PC-3 (cell line): ENCODE measurements at regions not wholly inside any gene's neighbourhood (a gene's known extent, or its start where the extent isn't known, plus 50 kb on each side); places are given as distances from the start of the nearest gene placed in this dataset.

Source experiments
- ATAC-seq: fragments of 200-7000 bp; cut with Tn5 transposase; 2 replicates; pipeline ENCODE4 v1.9.1; 2020; ENCODE audit warnings: mild to moderate bottlenecking, moderate library complexity
- BruUV-seq: library from RNA; stranded (reverse); fragments of 400-500 nt; replicated peaks from 2 replicates; lab custom pipeline; 2021; lab: Mats Ljungman, UMichigan
- CTCF ChIA-PET: fragments of 300-600 bp; sonication (Branson Sonifier 250); formaldehyde crosslinking; loops from one replicate; lab custom pipeline; 2022; ENCODE audit warnings: antibody characterized with exemption; lab: Charles Lee
- POLR2A ChIA-PET: fragments of 300-600 bp; sonication (Branson Sonifier 250); formaldehyde crosslinking; loops from one replicate; lab custom pipeline; 2022; ENCODE audit warnings: antibody characterized with exemption; ENCODE audit not compliant: unreplicated experiment; lab: Charles Lee
- DNase-seq: peaks from one replicate; pipeline ENCODE4 v3.0.0-alpha.2; 2015
- H2AFZ ChIP-seq: fragments of 300-600 bp; sonication (generic); 2 replicates; pipeline ENCODE4 v1.6.0; 2016; ENCODE audit warnings: antibody characterized with exemption, low read length
- H3F3A ChIP-seq: fragments of 300-600 bp; sonication (generic); one replicate; pipeline ENCODE4 v1.6.0; 2017; ENCODE audit warnings: antibody characterized with exemption, low read length, control low read depth, mild to moderate bottlenecking; ENCODE audit not compliant: unreplicated experiment
- H3K27ac ChIP-seq: fragments of 300-600 bp; sonication (generic); 2 replicates; pipeline ENCODE4 v1.5.1; 2016; ENCODE audit warnings: mild to moderate bottlenecking, low read length
- H3K27me3 ChIP-seq: fragments of 300-600 bp; sonication (generic); 2 replicates; pipeline ENCODE4 v1.6.1; 2016; ENCODE audit warnings: low read length, mixed read lengths
- H3K36me3 ChIP-seq: fragments of 300-600 bp; sonication (generic); 2 replicates; pipeline ENCODE4 v1.6.1; 2016; ENCODE audit warnings: low read depth, mixed run types, low read length, mixed read lengths
- H3K4me1 ChIP-seq: fragments of 300-600 bp; sonication (generic); 2 replicates; pipeline ENCODE4 v1.5.1; 2016; ENCODE audit warnings: low read length; ENCODE audit not compliant: insufficient read depth
- H3K4me2 ChIP-seq: fragments of 300-600 bp; sonication (generic); 2 replicates; pipeline ENCODE4 v1.6.0; 2016; ENCODE audit warnings: low read length
- H3K4me3 ChIP-seq: fragments of 300-600 bp; sonication (generic); 2 replicates; pipeline ENCODE4 v1.5.1; 2016; ENCODE audit warnings: mild to moderate bottlenecking, low read length, mixed read lengths
- H3K79me2 ChIP-seq: fragments of 300-600 bp; sonication (generic); 2 replicates; pipeline ENCODE4 v1.6.1; 2017; ENCODE audit warnings: low read length, mixed read lengths
- H3K9ac ChIP-seq: fragments of 300-600 bp; sonication (generic); 2 replicates; pipeline ENCODE4 v1.6.0; 2016; ENCODE audit warnings: mild to moderate bottlenecking, low read length
- H3K9me2 ChIP-seq: fragments of 300-600 bp; sonication (generic); replicated peaks from 2 replicates; pipeline ENCODE4 v1.6.1; 2016; ENCODE audit warnings: mixed run types, low read length, mixed read lengths
- H3K9me3 ChIP-seq: fragments of 300-600 bp; sonication (generic); 2 replicates; pipeline ENCODE4 v1.6.1; 2016; ENCODE audit warnings: low read length, mixed read lengths
- H4K20me1 ChIP-seq: fragments of 300-600 bp; sonication (generic); 2 replicates; pipeline ENCODE4 v1.6.1; 2016; ENCODE audit warnings: low read length, mixed read lengths
- CTCF ChIP-seq: fragments of 300-600 bp; sonication (generic); conservative IDR thresholded peaks from 2 replicates; pipeline ENCODE4 v1.5.1; 2017; ENCODE audit warnings: antibody characterized with exemption, low read depth, mild to moderate bottlenecking, low read length
- EZH2 ChIP-seq: fragments of 300-600 bp; sonication (generic); IDR thresholded peaks from one replicate; pipeline ENCODE4 v1.6.1; 2017; ENCODE audit warnings: antibody characterized with exemption, mild to moderate bottlenecking, low read length; ENCODE audit not compliant: unreplicated experiment
- EZH2phosphoT487 ChIP-seq: fragments of 300-600 bp; sonication (generic); IDR thresholded peaks from 2 replicates; pipeline ENCODE4 v1.6.1; 2018; ENCODE audit warnings: mild to moderate bottlenecking, antibody characterized with exemption, low read length, borderline replicate concordance
- intact Hi-C: fragments of 100-400 bp; cut with micrococcal nuclease; formaldehyde crosslinking; loops from 2 replicates; pipeline ENCODE4 v1.9.0; 2023

- no peaks in the 10 kb centered on the region for H3K27me3 ChIP-seq
- ChIA-PET CTCF (no interaction called here), POLR2A (interaction anchor here (0.7 kb wide), 1 partner anchor 14 kb away, joined by 7 read pairs; no protein-coding TSS in a partner anchor)
- H3K36me3 ChIP-seq = no peaks in the 10 kb centered on the region
- no peak overlapping the region for H3K4me3 ChIP-seq
- DNase-seq = no peak
- H3K9ac ChIP-seq = no peak overlapping the region
- H3K79me2 ChIP-seq = no peaks in the 10 kb centered on the region
- no peaks in the 10 kb centered on the region for H4K20me1 ChIP-seq
- H3F3A ChIP-seq = no peaks in the 10 kb centered on the region
- TF ChIP-seq EZH2phosphoT487 (no peak), CTCF (no peak), EZH2 (no peak)
- intact Hi-C loops = no loop called here
- no peak for ATAC-seq
- no peak overlapping the region for H3K4me2 ChIP-seq
- no TSS peak for BruUV-seq
- no peaks in the 10 kb centered on the region for H3K4me1 ChIP-seq
- H3K9me2 ChIP-seq = no peaks in the 10 kb centered on the region
- no peak overlapping the region for H3K27ac ChIP-seq
- no peaks in the 10 kb centered on the region for H3K9me3 ChIP-seq
- H2AFZ ChIP-seq = no peak overlapping the region
These were observed 720.5 kb upstream of the NUDT12 start for GRCh38 chr5:104283136-104283535.

- Histone ChIP-seq H3K36me3 (no peaks in the 10 kb centered on the region), H3K9ac (no peak overlapping the region), H3K4me1 (no peaks in the 10 kb centered on the region), H4K20me1 (no peaks in the 10 kb centered on the region), H3K79me2 (no peaks in the 10 kb centered on the region), H3F3A (no peaks in the 10 kb centered on the region), H3K9me2 (no peaks in the 10 kb centered on the region), H3K9me3 (no peaks in the 10 kb centered on the region), H3K27ac (no peak overlapping the region), H2AFZ (no peak overlapping the region), H3K27me3 (no peaks in the 10 kb centered on the region), H3K4me3 (no peak overlapping the region), H3K4me2 (no peak overlapping the region)
- ChIA-PET CTCF (no interaction called here), POLR2A (no interaction called here)
- TF ChIP-seq EZH2 (no peak), EZH2phosphoT487 (no peak), CTCF (no peak)
- intact Hi-C loops = no loop called here
- ATAC-seq (no peak), DNase-seq (no peak)
- no TSS peak for BruUV-seq
These were observed 711.1 kb upstream of the NUDT12 start for GRCh38 chr5:104273725-104274124.

- no peaks in the 10 kb centered on the region for H3K9me2 ChIP-seq
- no peaks in the 10 kb centered on the region for H3K27me3 ChIP-seq
- H4K20me1 ChIP-seq = no peaks in the 10 kb centered on the region
- ChIA-PET POLR2A (no interaction called here), CTCF (no interaction called here)
- no peak for DNase-seq
- BruUV-seq = no TSS peak
- no peak overlapping the region for H3K4me3 ChIP-seq
- ATAC-seq = no peak
- no peak overlapping the region for H3K27ac ChIP-seq
- intact Hi-C loops = no loop called here
- no peak for TF ChIP-seq EZH2phosphoT487
- TF ChIP-seq CTCF = no peak
- no peak for TF ChIP-seq EZH2
- H3K36me3 ChIP-seq = no peaks in the 10 kb centered on the region
- no peaks in the 10 kb centered on the region for H3K9me3 ChIP-seq
- H2AFZ ChIP-seq = no peak overlapping the region
- no peak overlapping the region for H3K4me2 ChIP-seq
- H3K9ac ChIP-seq = no peak overlapping the region
- no peaks in the 10 kb centered on the region for H3K4me1 ChIP-seq
- no peaks in the 10 kb centered on the region for H3F3A ChIP-seq
- H3K79me2 ChIP-seq = no peaks in the 10 kb centered on the region
These were observed 704.9 kb upstream of the NUDT12 start for GRCh38 chr5:104267320-104268015.
